ENCODE measurements at regions not wholly inside any gene's neighbourhood (a gene's known extent, or its start where the extent isn't known, plus 50 kb on each side); places are given as distances from the start of the nearest gene placed in this dataset.

- ATAC-seq = no peak
- WGBS (ENCODE audit: insufficient coverage, low coverage, low lambda C conversion rate, missing lambda C conversion rate) = 64% methylated on average over 3 of the region's 3 CpGs
Measured at GRCh38 chr10:36630267-36630666, 495.1 kb upstream of the ANKRD30A start.

GRCh38 chr10:36629476-36629875, 495.9 kb upstream of the ANKRD30A start:
- no peak for ATAC-seq
- WGBS (ENCODE audit: insufficient coverage, low coverage, low lambda C conversion rate, missing lambda C conversion rate) = 81% methylated on average over 2 of the region's 2 CpGs

More at GRCh38 chr10:36630267-36630666, 495.1 kb upstream of the ANKRD30A start:
- no peak for DNase-seq
- no peaks in the 10 kb centered on the region for H3K4me1 ChIP-seq
- H3K36me3 ChIP-seq = no peaks in the 10 kb centered on the region
- no peaks in the 10 kb centered on the region for H3K9me3 ChIP-seq
- no peaks in the 10 kb centered on the region for H3K27me3 ChIP-seq
- no peak overlapping the region for H3K27ac ChIP-seq
- TF ChIP-seq CTCF (IDR thresholded peaks at IDR 0.05) (no peak), POLR2A (IDR thresholded peaks at IDR 0.05) (no peak)
- H3K4me3 ChIP-seq = no peak overlapping the region
- intact Hi-C loops (cut with DNase I) = no loop called here

GRCh38 chr10:36624551-36625100, 500.8 kb upstream of the ANKRD30A start:
- ATAC-seq (no peak), DNase-seq (no peak)
- H3K27ac ChIP-seq = no peak overlapping the region
- TF ChIP-seq CTCF (IDR thresholded peaks at IDR 0.05) (no peak), POLR2A (IDR thresholded peaks at IDR 0.05) (no peak)
- 96% methylated on average over 3 of the region's 3 CpGs for WGBS (ENCODE audit: insufficient coverage, low coverage, low lambda C conversion rate, missing lambda C conversion rate)
- no peaks in the 10 kb centered on the region for H3K4me1 ChIP-seq
- no peaks in the 10 kb centered on the region for H3K27me3 ChIP-seq
- intact Hi-C loops (cut with DNase I) = no loop called here
- no peak overlapping the region for H3K4me3 ChIP-seq
- H3K36me3 ChIP-seq = no peaks in the 10 kb centered on the region
- H3K9me3 ChIP-seq = no peaks in the 10 kb centered on the region

More at GRCh38 chr10:36629476-36629875, 495.9 kb upstream of the ANKRD30A start:
- intact Hi-C loops (cut with DNase I) = no loop called here
- H3K36me3 ChIP-seq = no peaks in the 10 kb centered on the region
- TF ChIP-seq POLR2A (IDR thresholded peaks at IDR 0.05) = no peak
- TF ChIP-seq CTCF (IDR thresholded peaks at IDR 0.05) = no peak
- no peak overlapping the region for H3K4me3 ChIP-seq
- no peaks in the 10 kb centered on the region for H3K9me3 ChIP-seq
- H3K27me3 ChIP-seq = no peaks in the 10 kb centered on the region
- no peak overlapping the region for H3K27ac ChIP-seq
- no peaks in the 10 kb centered on the region for H3K4me1 ChIP-seq
- no peak for DNase-seq

GRCh38 chr10:36621346-36621745, 504.1 kb upstream of the ANKRD30A start:
- no peaks in the 10 kb centered on the region for H3K9me3 ChIP-seq
- WGBS (ENCODE audit: insufficient coverage, low coverage, low lambda C conversion rate, missing lambda C conversion rate) = 47% methylated on average over 2 of the region's 2 CpGs
- no peak overlapping the region for H3K4me3 ChIP-seq

More at GRCh38 chr10:36621346-36621745, 504.1 kb upstream of the ANKRD30A start:
- DNase-seq (no peak), ATAC-seq (no peak)
- Histone ChIP-seq H3K4me1 (no peaks in the 10 kb centered on the region), H3K27me3 (no peaks in the 10 kb centered on the region), H3K36me3 (no peaks in the 10 kb centered on the region), H3K27ac (no peak overlapping the region)
- no peak for TF ChIP-seq CTCF (IDR thresholded peaks at IDR 0.05)
- TF ChIP-seq POLR2A (IDR thresholded peaks at IDR 0.05) = no peak
- intact Hi-C loops (cut with DNase I) = no loop called here

Measured in right lobe of liver (tissue), 6 donors.